AG09309 (cell line): ENCODE measurements at regions not wholly inside any gene's neighbourhood (a gene's known extent, or its start where the extent isn't known, plus 50 kb on each side); places are given as distances from the start of the nearest gene placed in this dataset.

ENCODE experiments used
- DNase-seq: peaks from one replicate; pipeline ENCODE4 v3.0.0-alpha.2; 2010; ENCODE audit warnings: low read depth
- H3K4me3 ChIP-seq: 2 replicates; pipeline ENCODE4 v1.5.1; 2011; ENCODE audit warnings: mild to moderate bottlenecking, low read depth, low read length, moderate library complexity; ENCODE audit not compliant: control insufficient read depth
- TF ChIP-seq, protein P1 (sequence below): IDR thresholded peaks from 2 replicates; pipeline ENCODE4 v1.5.1; 2011; ENCODE audit warnings: mild to moderate bottlenecking, low read depth, low read length, inconsistent platforms; ENCODE audit not compliant: insufficient read depth, control insufficient read depth; ENCODE audit errors: missing control alignments

DNA sequence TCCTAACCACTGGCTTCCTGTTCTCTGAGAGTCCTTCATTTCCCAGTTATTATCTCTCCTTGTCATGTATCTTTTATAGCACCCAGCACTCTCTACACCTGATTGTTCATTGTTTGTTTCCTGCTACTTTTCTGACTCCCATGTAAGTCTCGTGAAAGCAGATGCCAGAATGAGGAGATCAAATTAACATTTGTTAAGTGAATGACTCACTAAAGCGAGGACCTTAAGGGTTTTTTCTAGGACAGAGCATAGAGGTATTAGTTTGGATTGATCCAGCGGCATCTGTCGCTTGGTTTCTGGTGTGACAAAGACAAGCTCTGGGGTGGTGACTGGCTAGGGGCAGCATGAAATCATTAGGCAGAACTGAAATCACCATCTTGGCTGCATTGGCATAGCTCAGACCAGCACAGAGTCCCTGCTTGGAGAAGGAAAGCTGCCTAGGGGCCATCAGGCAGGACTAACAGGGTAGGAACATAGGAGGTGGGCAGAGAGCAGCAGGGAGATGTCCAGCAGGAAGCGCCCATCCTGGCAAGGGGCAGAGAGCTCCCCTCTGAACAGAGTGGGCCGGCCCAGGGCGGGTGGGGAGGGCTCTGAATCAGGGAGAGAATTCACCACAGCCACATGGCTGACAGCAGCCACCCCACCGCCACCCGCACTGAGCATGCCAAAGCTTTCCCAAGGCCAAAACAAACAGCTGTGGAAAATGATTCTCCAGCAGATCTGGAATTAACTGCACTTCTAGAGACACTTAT lies 97.1 kb upstream of the CEP85L start:
- DNase-seq, result no peak
- peak overlapping the region; percentile 32 for H3K4me3 ChIP-seq

DNA sequence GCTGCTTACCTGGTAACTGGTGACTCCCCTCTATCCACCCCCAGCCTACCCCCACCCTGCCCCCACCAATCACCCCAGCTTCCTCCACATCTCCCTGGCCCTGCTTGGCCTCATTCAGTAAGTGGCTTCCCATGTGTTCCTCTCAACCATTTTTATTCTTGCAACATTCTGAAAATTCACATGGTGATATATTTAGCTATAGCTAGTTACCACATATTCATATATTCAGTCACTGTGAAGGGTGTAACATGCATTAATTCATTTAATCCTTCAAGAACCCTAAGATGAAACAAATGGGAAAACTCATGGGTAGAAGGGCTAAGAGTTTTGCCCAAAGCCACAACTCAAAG lies 95.4 kb upstream of the CEP85L start:
- DNase-seq, result no peak
- TF ChIP-seq, protein P1, sequence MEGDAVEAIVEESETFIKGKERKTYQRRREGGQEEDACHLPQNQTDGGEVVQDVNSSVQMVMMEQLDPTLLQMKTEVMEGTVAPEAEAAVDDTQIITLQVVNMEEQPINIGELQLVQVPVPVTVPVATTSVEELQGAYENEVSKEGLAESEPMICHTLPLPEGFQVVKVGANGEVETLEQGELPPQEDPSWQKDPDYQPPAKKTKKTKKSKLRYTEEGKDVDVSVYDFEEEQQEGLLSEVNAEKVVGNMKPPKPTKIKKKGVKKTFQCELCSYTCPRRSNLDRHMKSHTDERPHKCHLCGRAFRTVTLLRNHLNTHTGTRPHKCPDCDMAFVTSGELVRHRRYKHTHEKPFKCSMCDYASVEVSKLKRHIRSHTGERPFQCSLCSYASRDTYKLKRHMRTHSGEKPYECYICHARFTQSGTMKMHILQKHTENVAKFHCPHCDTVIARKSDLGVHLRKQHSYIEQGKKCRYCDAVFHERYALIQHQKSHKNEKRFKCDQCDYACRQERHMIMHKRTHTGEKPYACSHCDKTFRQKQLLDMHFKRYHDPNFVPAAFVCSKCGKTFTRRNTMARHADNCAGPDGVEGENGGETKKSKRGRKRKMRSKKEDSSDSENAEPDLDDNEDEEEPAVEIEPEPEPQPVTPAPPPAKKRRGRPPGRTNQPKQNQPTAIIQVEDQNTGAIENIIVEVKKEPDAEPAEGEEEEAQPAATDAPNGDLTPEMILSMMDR, result no peak
- no peak overlapping the region for H3K4me3 ChIP-seq

More for the DNA sequence above, 97.1 kb upstream of the CEP85L start:
- TF ChIP-seq, protein P1, result no peak

DNA sequence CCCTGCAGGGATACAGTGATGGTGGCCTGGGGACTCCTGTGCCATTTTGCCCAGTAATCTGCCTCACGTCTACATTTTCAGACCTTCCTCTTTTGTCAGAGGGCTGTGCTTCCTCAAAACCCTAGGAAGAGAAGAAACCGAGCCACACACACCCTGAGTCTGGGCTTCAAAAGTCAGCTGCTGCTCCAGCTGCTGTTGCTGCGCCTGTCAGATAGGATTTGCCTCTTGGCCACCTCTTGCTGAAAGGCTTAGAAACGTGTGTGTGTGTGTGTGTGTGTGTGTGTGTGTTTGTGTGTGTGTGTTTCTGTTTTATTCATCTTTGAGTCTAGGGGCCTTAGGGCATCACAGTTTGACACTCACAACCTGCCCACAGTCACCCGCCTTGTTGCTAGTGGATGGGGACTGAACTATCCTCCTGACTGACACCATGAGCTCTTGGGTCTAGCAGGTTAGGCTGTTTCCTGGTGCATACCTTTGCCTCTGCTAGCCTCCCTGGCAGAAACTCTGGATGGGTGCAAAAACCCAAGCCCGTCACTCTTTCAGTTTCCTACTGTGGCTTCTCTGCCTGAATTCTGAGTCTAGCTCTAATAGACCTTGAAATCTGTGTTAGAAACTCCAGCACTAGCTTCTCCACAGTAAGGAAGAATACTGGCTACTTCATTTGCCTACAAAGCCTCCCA lies 94.9 kb upstream of the CEP85L start:
- no peak overlapping the region for H3K4me3 ChIP-seq
- DNase-seq, result no peak
- TF ChIP-seq, protein P1, result no peak

DNA sequence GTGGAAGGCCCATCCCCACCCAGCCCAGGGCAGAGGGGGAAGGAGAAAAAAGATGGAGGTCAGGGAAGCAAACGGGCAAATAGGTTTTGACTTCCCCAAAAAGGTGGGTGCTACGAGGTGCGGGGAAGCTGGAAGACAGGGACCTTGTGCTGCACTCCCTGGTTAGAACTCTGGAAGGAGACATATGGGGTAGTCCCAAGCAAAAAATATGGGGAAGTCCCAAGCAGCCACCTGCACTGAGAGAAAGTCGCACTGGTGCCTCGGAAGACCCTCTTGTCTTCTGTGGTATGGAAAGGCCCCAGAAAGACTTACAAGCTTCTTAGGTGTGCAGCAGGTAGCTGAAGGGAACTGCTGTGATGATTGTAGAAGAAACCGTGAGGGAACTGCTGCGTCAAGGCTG lies 93.8 kb upstream of the CEP85L start:
- no peak for DNase-seq
- TF ChIP-seq, protein P1, result no peak
- no peak overlapping the region for H3K4me3 ChIP-seq

DNA sequence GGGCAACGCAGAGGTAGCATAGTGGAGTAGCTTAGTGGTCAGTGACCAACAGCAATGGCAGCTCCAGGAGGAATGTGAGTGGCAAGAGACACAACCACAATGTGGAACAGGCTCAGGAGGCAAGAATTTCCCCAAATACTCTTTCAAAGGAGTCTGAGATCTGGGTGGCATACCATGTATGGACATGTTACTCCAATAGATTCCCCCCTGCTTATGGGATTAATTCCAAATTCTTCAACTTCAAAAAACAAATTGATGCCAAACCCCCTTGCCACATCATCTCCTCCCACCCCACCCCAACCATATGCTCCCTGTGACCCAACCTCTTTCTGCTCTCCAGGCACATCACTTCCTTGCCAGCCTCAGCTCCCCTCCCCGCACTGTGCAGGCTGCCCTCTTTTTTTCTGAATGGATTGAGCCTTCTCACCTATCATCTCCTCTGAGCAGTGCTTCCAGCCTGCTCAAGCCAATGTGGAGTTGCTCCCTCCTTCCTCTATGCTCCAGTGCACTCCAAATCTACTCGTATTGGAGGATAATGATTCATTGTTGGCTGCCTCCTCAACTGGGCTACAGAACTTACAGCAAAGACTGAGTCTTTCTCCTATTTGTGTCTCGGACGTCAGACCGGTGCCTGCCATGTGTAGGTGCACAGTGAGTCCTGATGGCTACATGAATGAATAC lies 93.0 kb upstream of the CEP85L start:
- DNase-seq, result no peak
- TF ChIP-seq, protein P1, result no peak

DNA sequence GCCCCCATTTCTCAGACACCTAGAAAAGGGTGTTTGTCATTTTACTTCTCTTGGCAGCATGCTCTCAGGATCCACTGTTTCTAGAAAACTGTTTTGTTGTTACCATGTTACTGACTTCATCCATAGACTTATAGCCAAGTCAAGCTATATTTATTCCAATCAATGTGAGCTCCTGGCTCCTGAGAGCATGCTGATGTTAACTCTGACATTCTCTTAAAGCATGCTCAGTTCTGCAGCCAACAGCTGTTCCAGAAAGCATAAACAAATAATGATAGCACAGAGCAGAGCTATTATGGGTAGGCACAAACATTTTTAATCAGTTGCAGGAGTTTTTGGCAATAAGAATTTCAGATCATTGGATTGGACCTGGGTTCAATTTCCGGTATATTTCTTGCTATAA lies 92.4 kb upstream of the CEP85L start:
- no peak overlapping the region for H3K4me3 ChIP-seq
- no peak for DNase-seq
- TF ChIP-seq, protein P1, result no peak

More for the DNA sequence above, 93.0 kb upstream of the CEP85L start:
- no peak overlapping the region for H3K4me3 ChIP-seq
